ENCODE measurements at regions not wholly inside any gene's neighbourhood (a gene's known extent, or its start where the extent isn't known, plus 50 kb on each side); places are given as distances from the start of the nearest gene placed in this dataset.

- H3K4me1 ChIP-seq (ENCODE audit: control insufficient read depth, insufficient read depth, low read length): no peaks in the 10 kb centered on the region
- DNase-seq: no peak
- no peaks in the 10 kb centered on the region for H3K27me3 ChIP-seq (ENCODE audit: control insufficient read depth, insufficient read depth, low read length, poor library complexity, severe bottlenecking)
- no peak overlapping the region for H3K4me3 ChIP-seq (ENCODE audit: low read length)
- Mint-ChIP-seq H3K27me3 (ENCODE audit: insufficient read depth) (no peaks in the 10 kb centered on the region), H3K4me3 (no peak overlapping the region), H3K9me3 (peaks cover 12% of the 10 kb centered on the region), H3K36me3 (ENCODE audit: low read depth) (no peaks in the 10 kb centered on the region), H3K4me1 (no peaks in the 10 kb centered on the region), H3K27ac (no peak overlapping the region)
- no peaks in the 10 kb centered on the region for H3K36me3 ChIP-seq (ENCODE audit: control insufficient read depth, insufficient read depth, low read length)
- no peak overlapping the region for H3K9ac ChIP-seq (ENCODE audit: extremely low read depth, low read length, poor library complexity, severe bottlenecking)
- H3K27ac ChIP-seq (ENCODE audit: low read depth, low read length): no peak overlapping the region
- TF ChIP-seq CTCF (conservative IDR thresholded peaks at IDR 0.05): no peak
- no peaks in the 10 kb centered on the region for H3K9me3 ChIP-seq (ENCODE audit: control insufficient read depth, low read length)
- WGBS, 2 experiments (ENCODE audit: insufficient coverage in 1 of 2, insufficient read length in 1 of 2): 82% methylated on average over 1 of the region's 2 CpGs; no CpG with 5 or more reads in 1 of the 2 experiments
Measured at GRCh38 chr9:32072570-32072969, 311.9 kb upstream of the ACO1 start.

GRCh38 chr9:32092031-32092430 is 292.4 kb upstream of the ACO1 start:
- H3K27ac Mint-ChIP-seq: no peak overlapping the region
- H3K4me1 Mint-ChIP-seq: no peaks in the 10 kb centered on the region
- peaks cover under 1% of the 10 kb centered on the region for H3K9me3 Mint-ChIP-seq
- Histone ChIP-seq H3K9ac (ENCODE audit: extremely low read depth, low read length, poor library complexity, severe bottlenecking) (no peak overlapping the region), H3K36me3 (ENCODE audit: control insufficient read depth, insufficient read depth, low read length) (no peaks in the 10 kb centered on the region), H3K9me3 (ENCODE audit: control insufficient read depth, low read length) (peaks cover under 1% of the 10 kb centered on the region), H3K4me1 (ENCODE audit: control insufficient read depth, insufficient read depth, low read length) (no peaks in the 10 kb centered on the region), H3K27ac (ENCODE audit: low read depth, low read length) (no peak overlapping the region), H3K27me3 (ENCODE audit: control insufficient read depth, insufficient read depth, low read length, poor library complexity, severe bottlenecking) (no peaks in the 10 kb centered on the region), H3K4me3 (ENCODE audit: low read length) (no peak overlapping the region)
- no peaks in the 10 kb centered on the region for H3K36me3 Mint-ChIP-seq (ENCODE audit: low read depth)
- DNase-seq: no peak
- no peak overlapping the region for H3K4me3 Mint-ChIP-seq
- 87% methylated on average over 1 of the region's 1 CpG; no CpG with 5 or more reads in 1 of the 2 experiments for WGBS, 2 experiments (ENCODE audit: insufficient coverage in 1 of 2, insufficient read length in 1 of 2)
- no peak for TF ChIP-seq CTCF (conservative IDR thresholded peaks at IDR 0.05)
- no peaks in the 10 kb centered on the region for H3K27me3 Mint-ChIP-seq (ENCODE audit: insufficient read depth)

DNA sequence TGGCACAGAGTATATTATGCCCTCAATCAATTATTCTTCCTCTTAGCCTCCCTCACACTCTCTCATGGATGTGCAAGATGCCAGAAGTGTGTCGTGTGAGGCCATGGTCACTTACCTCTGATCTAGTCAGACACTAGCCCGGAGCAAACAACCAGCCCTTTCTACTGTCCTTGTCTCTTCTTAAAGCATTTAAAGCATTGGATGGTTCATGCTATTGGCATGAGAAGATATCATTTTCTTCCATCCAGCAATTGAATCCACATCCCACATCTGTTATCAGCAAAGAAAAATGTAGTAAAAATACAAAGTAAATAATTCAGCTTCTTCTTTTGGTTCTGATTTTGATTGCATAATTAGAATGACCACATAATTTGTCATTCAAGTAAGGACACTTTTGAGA is 267.2 kb upstream of the ACO1 start:
- Histone ChIP-seq H3K4me1 (ENCODE audit: control insufficient read depth, insufficient read depth, low read length) (no peaks in the 10 kb centered on the region), H3K27me3 (ENCODE audit: control insufficient read depth, insufficient read depth, low read length, poor library complexity, severe bottlenecking) (no peaks in the 10 kb centered on the region), H3K9ac (ENCODE audit: extremely low read depth, low read length, poor library complexity, severe bottlenecking) (no peak overlapping the region), H3K36me3 (ENCODE audit: control insufficient read depth, insufficient read depth, low read length) (no peaks in the 10 kb centered on the region), H3K4me3 (ENCODE audit: low read length) (no peak overlapping the region), H3K9me3 (ENCODE audit: control insufficient read depth, low read length) (no peaks in the 10 kb centered on the region), H3K27ac (ENCODE audit: low read depth, low read length) (no peak overlapping the region)
- no peak for TF ChIP-seq CTCF (conservative IDR thresholded peaks at IDR 0.05)
- H3K4me1 Mint-ChIP-seq: peaks cover 4% of the 10 kb centered on the region
- H3K27me3 Mint-ChIP-seq (ENCODE audit: insufficient read depth): no peaks in the 10 kb centered on the region
- H3K4me3 Mint-ChIP-seq: no peak overlapping the region
- WGBS, 2 experiments (ENCODE audit: insufficient coverage in 1 of 2, insufficient read length in 1 of 2): 94% methylated on average over 2 of the region's 2 CpGs; no CpG with 5 or more reads in 1 of the 2 experiments
- no peaks in the 10 kb centered on the region for H3K36me3 Mint-ChIP-seq (ENCODE audit: low read depth)
- DNase-seq: no peak
- H3K9me3 Mint-ChIP-seq: no peaks in the 10 kb centered on the region
- no peak overlapping the region for H3K27ac Mint-ChIP-seq
